Neuronal stem cell (in vitro differentiated cells): ENCODE measurements at regions not wholly inside any gene's neighbourhood (a gene's known extent, or its start where the extent isn't known, plus 50 kb on each side); places are given as distances from the start of the nearest gene placed in this dataset.

Source experiments
- DNase-seq: peaks from one replicate; pipeline ENCODE4 v3.0.0-alpha.2; 2013; ENCODE audit warnings: low spot score
- H2AFZ ChIP-seq: one replicate; pipeline ENCODE4 v1.6.1; 2013; ENCODE audit warnings: mild to moderate bottlenecking, low read length, inconsistent platforms
- H2AK5ac ChIP-seq: 2 replicates; pipeline ENCODE4 v1.6.1; 2013; ENCODE audit warnings: low read depth, mild to moderate bottlenecking, inconsistent platforms, low read length, moderate library complexity, mixed read lengths
- H2BK120ac ChIP-seq: 2 replicates; pipeline ENCODE4 v1.6.1; 2013; ENCODE audit warnings: low read depth, mild to moderate bottlenecking, inconsistent platforms, low read length, moderate library complexity, mixed read lengths
- H2BK12ac ChIP-seq: one replicate; pipeline ENCODE4 v1.6.1; 2013; ENCODE audit warnings: low read length, inconsistent platforms
- H2BK15ac ChIP-seq: 2 replicates; pipeline ENCODE4 v1.6.1; 2013; ENCODE audit warnings: mild to moderate bottlenecking, low read length, inconsistent platforms, mixed read lengths
- H2BK5ac ChIP-seq: one replicate; pipeline ENCODE4 v1.6.1; 2013; ENCODE audit warnings: inconsistent platforms, mild to moderate bottlenecking, low read length, moderate library complexity
- H3K14ac ChIP-seq: one replicate; pipeline ENCODE4 v1.6.1; 2013; ENCODE audit warnings: low read length, inconsistent platforms
- H3K18ac ChIP-seq: 2 replicates; pipeline ENCODE4 v1.6.1; 2013; ENCODE audit warnings: low read length, inconsistent platforms
- H3K23ac ChIP-seq: 2 replicates; pipeline ENCODE4 v1.6.1; 2013; ENCODE audit warnings: low read depth, mild to moderate bottlenecking, mixed read lengths, low read length, inconsistent platforms; ENCODE audit not compliant: poor library complexity
- H3K27ac ChIP-seq: replicated peaks from 3 replicates; pipeline ENCODE4 v1.5.1; 2013; ENCODE audit warnings: low read length, inconsistent platforms
- H3K27me3 ChIP-seq, 3 experiments: 2 replicates each; pipeline ENCODE4 v1.6.1; 2013; ENCODE audit warnings: low read length in 3 of 3, mild to moderate bottlenecking in 2 of 3, inconsistent platforms in 1 of 3, low read depth in 1 of 3, mixed read lengths in 1 of 3, moderate library complexity in 1 of 3; ENCODE audit not compliant: control insufficient read depth in 3 of 3, insufficient read depth in 3 of 3
- H3K36me3 ChIP-seq, 2 donors: replicated peaks in 1 of 2; 2 replicates each; pipeline ENCODE4 v1.6.1; 2013; ENCODE audit warnings: low read length in 2 of 2; ENCODE audit not compliant: control insufficient read depth in 2 of 2, insufficient read depth in 2 of 2
- H3K4ac ChIP-seq: 2 replicates; pipeline ENCODE4 v1.6.1; 2013; ENCODE audit warnings: inconsistent platforms, mild to moderate bottlenecking, low read length, moderate library complexity
- H3K4me1 ChIP-seq, 2 donors: 1 replicate in 1 of 2; 2 replicates in 1 of 2; pipeline ENCODE4 v1.6.1; 2013; ENCODE audit warnings: low read length in 2 of 2, low read depth in 1 of 2; ENCODE audit not compliant: control insufficient read depth in 2 of 2, insufficient read depth in 1 of 2
- H3K4me2 ChIP-seq: one replicate; pipeline ENCODE4 v1.6.1; 2013; ENCODE audit warnings: mild to moderate bottlenecking, low read length, inconsistent platforms; ENCODE audit not compliant: insufficient read depth, poor library complexity, severe bottlenecking
- H3K4me3 ChIP-seq, 2 donors: 2 replicates each; pipeline ENCODE4 v1.5.1; 2013; ENCODE audit warnings: low read length in 2 of 2, mild to moderate bottlenecking in 2 of 2, inconsistent platforms in 1 of 2, moderate library complexity in 1 of 2
- H3K79me1 ChIP-seq: one replicate; pipeline ENCODE4 v1.6.1; 2013; ENCODE audit warnings: low read depth, mild to moderate bottlenecking, inconsistent platforms, low read length, moderate library complexity
- H3K9ac ChIP-seq: one replicate; pipeline ENCODE4 v1.6.1; 2013; ENCODE audit warnings: mild to moderate bottlenecking, low read depth, low read length, inconsistent platforms; ENCODE audit not compliant: poor library complexity
- H3K9me3 ChIP-seq, 2 donors: replicated peaks in 1 of 2; 2 replicates each; pipeline versions ENCODE3 to v1.6.1; 2013; ENCODE audit warnings: low read length in 2 of 2, mild to moderate bottlenecking in 2 of 2, inconsistent platforms in 1 of 2, low read depth in 1 of 2, mixed read lengths in 1 of 2, moderate library complexity in 1 of 2; ENCODE audit not compliant: control insufficient read depth in 2 of 2, insufficient read depth in 1 of 2
- H4K8ac ChIP-seq: one replicate; pipeline ENCODE4 v1.6.1; 2013; ENCODE audit warnings: low read depth, mild to moderate bottlenecking, inconsistent platforms, low read length, moderate library complexity
- H4K91ac ChIP-seq: one replicate; pipeline ENCODE4 v1.6.1; 2013; ENCODE audit warnings: low read length, low read depth, mild to moderate bottlenecking, inconsistent platforms; ENCODE audit not compliant: poor library complexity
- whole genome bisulfite sequencing, 2 donors: extraction: QIAGEN DNeasy Blood & Tissue Kit; methylation state at CpG; one replicate each; pipeline ENCODE4 v1.1.7; 2013; ENCODE audit warnings: missing lambda C conversion rate in 2 of 2, mixed read lengths in 1 of 2; ENCODE audit not compliant: insufficient read length in 2 of 2, insufficient replicate concordance in 1 of 2; ENCODE audit errors: extremely low coverage in 2 of 2; 5-methylcytosine and 5-hydroxymethylcytosine counted together

GRCh38 chr2:223369889-223370288 is 232.3 kb downstream of the SCG2 start:
- Histone ChIP-seq H3K9ac (no peak overlapping the region), H4K8ac (no peak overlapping the region), H3K27me3 (no peaks in the 10 kb centered on the region), H2BK120ac (no peak overlapping the region), H3K14ac (no peak overlapping the region), H2BK15ac (no peak overlapping the region), H3K18ac (no peak overlapping the region), H3K23ac (no peak overlapping the region), H3K4me1 (peaks cover 2 to 13% of the 10 kb centered on the region in 2 donors), H3K36me3 (no peaks in the 10 kb centered on the region), H2BK5ac (no peak overlapping the region), H3K79me1 (no peaks in the 10 kb centered on the region), H3K4me3 (no peak overlapping the region), H3K4me2 (no peak overlapping the region), H3K9me3 (no peaks in the 10 kb centered on the region), H2AFZ (no peak overlapping the region), H3K27ac (no peak overlapping the region), H4K91ac (no peak overlapping the region), H3K4ac (no peak overlapping the region), H2AK5ac (no peak overlapping the region), H2BK12ac (no peak overlapping the region)
- no peak for DNase-seq
- no CpG with 5 or more reads among the region's 3 CpGs for WGBS, 2 donors

- no peak overlapping the region for H3K9ac ChIP-seq
- no peak overlapping the region for H3K4me3 ChIP-seq
- H3K27ac ChIP-seq, result no peak overlapping the region
- no peak for DNase-seq
- no peak overlapping the region for H2BK15ac ChIP-seq
- no peak overlapping the region for H4K91ac ChIP-seq
- H3K4me2 ChIP-seq, result no peak overlapping the region
- H2BK120ac ChIP-seq, result no peak overlapping the region
- no peaks in the 10 kb centered on the region for H3K27me3 ChIP-seq
- no peak overlapping the region for H2BK12ac ChIP-seq
- H3K4me1 ChIP-seq, result no peaks in the 10 kb centered on the region
- no peak overlapping the region for H3K14ac ChIP-seq
- H4K8ac ChIP-seq, result no peak overlapping the region
- no peaks in the 10 kb centered on the region for H3K9me3 ChIP-seq
- H3K18ac ChIP-seq, result no peak overlapping the region
- H2BK5ac ChIP-seq, result no peak overlapping the region
- H3K4ac ChIP-seq, result no peak overlapping the region
- H3K79me1 ChIP-seq, result no peaks in the 10 kb centered on the region
- WGBS, 2 donors, result no CpG with 5 or more reads among the region's 1 CpG
- H3K36me3 ChIP-seq, result no peaks in the 10 kb centered on the region
- no peak overlapping the region for H2AFZ ChIP-seq
- no peak overlapping the region for H3K23ac ChIP-seq
- H2AK5ac ChIP-seq, result no peak overlapping the region
These were observed 218.8 kb downstream of the SCG2 start for GRCh38 chr2:223383315-223383714.

GRCh38 chr2:223386189-223386588 is 216.0 kb downstream of the SCG2 start:
- Histone ChIP-seq H3K4ac (no peak overlapping the region), H2BK120ac (no peak overlapping the region), H2BK5ac (no peak overlapping the region), H3K23ac (no peak overlapping the region), H3K4me3 (no peak overlapping the region), H3K36me3 (no peaks in the 10 kb centered on the region), H3K14ac (no peak overlapping the region), H3K9me3 (no peaks in the 10 kb centered on the region), H3K9ac (no peak overlapping the region), H3K27me3 (no peaks in the 10 kb centered on the region), H3K4me1 (no peaks in the 10 kb centered on the region), H2BK15ac (no peak overlapping the region), H3K4me2 (no peak overlapping the region), H3K27ac (no peak overlapping the region), H4K91ac (no peak overlapping the region), H2AFZ (no peak overlapping the region), H2AK5ac (no peak overlapping the region), H4K8ac (no peak overlapping the region), H3K18ac (no peak overlapping the region), H3K79me1 (no peaks in the 10 kb centered on the region), H2BK12ac (no peak overlapping the region)
- DNase-seq, result no peak

- H3K27me3 ChIP-seq, result no peaks in the 10 kb centered on the region
These were observed 215.2 kb downstream of the SCG2 start for GRCh38 chr2:223386984-223387383.

More at GRCh38 chr2:223386984-223387383, 215.2 kb downstream of the SCG2 start:
- H3K4me2 ChIP-seq, result no peak overlapping the region
- no peak overlapping the region for H3K18ac ChIP-seq
- no peaks in the 10 kb centered on the region for H3K36me3 ChIP-seq
- H2BK120ac ChIP-seq, result no peak overlapping the region
- H2AFZ ChIP-seq, result no peak overlapping the region
- H3K27ac ChIP-seq, result no peak overlapping the region
- DNase-seq, result no peak
- no CpG with 5 or more reads among the region's 4 CpGs for WGBS, 2 donors
- H4K8ac ChIP-seq, result no peak overlapping the region
- no peak overlapping the region for H3K9ac ChIP-seq
- no peak overlapping the region for H3K14ac ChIP-seq
- H2AK5ac ChIP-seq, result no peak overlapping the region
- H3K23ac ChIP-seq, result no peak overlapping the region
- H3K9me3 ChIP-seq, result peaks cover 0 to under 1% of the 10 kb centered on the region in 2 donors
- no peak overlapping the region for H4K91ac ChIP-seq
- H2BK5ac ChIP-seq, result no peak overlapping the region
- H3K79me1 ChIP-seq, result no peaks in the 10 kb centered on the region
- no peak overlapping the region for H3K4ac ChIP-seq
- no peak overlapping the region for H2BK12ac ChIP-seq
- H3K4me1 ChIP-seq, result no peaks in the 10 kb centered on the region
- H3K4me3 ChIP-seq, result no peak overlapping the region
- no peak overlapping the region for H2BK15ac ChIP-seq
